Activated CD4-positive, alpha-beta T cell treated with anti-CD3 and anti-CD28 coated beads, Interleukin-2, amount 50 U/mL, for 24 hours (primary cell): ENCODE measurements at regions not wholly inside any gene's neighbourhood (a gene's known extent, or its start where the extent isn't known, plus 50 kb on each side); places are given as distances from the start of the nearest gene placed in this dataset.

Experiments
- DNase-seq, 2 donors: peaks; one replicate each; pipeline ENCODE4 v3.0.0-alpha.2; 2020; ENCODE audit warnings: low read depth in 1 of 2, low spot score in 1 of 2

DNA sequence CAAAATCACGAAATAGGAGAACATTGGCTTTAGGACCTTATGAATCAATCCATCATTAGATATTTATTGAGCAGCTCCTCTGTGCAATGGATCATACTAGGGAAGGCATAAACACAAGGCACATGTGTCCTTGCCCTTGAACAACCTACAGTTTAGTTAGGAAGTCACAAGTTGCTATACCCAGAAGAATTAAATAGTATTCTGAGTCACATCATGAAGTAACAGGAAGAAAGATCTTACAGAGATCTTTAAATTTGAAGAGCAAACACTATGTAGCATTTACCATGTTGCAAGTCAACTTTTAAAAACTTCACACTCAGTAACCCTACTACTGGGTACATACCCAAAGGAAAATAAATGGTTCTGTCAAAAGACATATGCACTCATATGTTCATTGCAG, 355.2 kb upstream of the SLC14A2 start:
- no peak for DNase-seq

DNA sequence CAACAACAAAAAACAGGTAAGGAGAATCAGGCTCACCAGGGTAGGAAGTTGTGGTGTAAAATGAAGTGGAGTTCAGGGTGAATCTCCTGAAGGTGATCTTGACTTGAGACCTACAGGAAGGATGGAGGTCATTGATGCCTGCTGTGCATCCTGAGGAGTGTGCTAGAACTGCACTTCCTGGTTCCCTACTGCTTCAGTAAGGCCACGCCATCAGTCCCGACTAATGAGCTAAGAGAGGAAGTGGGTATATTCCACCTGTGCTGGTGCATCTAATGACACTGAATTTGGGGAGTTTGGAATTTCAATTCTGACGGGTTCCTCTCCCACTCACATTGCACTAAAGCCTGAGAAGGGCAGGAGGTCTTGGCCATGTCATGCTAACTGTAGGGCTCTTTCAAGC, 349.3 kb upstream of the SLC14A2 start:
- no peak for DNase-seq

DNA sequence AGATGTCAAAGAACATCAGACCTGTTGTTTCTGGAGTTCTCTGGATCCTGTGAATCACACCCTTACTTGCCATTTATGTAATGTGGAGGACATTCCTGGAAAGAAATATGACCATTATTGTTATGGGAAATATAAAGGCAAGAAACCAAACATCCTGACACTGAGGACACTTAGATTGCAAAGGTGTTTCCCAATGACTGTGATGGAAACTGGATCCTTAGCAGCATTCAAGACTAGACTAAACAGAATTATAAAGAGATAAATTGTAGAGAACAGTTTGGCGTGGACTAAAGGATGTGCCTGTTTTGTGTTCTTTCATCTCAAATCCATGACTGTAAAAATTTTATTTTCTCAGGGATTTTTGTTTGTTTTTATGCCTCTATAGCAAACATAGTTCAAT, 347.7 kb upstream of the SLC14A2 start:
- no peak for DNase-seq

DNA sequence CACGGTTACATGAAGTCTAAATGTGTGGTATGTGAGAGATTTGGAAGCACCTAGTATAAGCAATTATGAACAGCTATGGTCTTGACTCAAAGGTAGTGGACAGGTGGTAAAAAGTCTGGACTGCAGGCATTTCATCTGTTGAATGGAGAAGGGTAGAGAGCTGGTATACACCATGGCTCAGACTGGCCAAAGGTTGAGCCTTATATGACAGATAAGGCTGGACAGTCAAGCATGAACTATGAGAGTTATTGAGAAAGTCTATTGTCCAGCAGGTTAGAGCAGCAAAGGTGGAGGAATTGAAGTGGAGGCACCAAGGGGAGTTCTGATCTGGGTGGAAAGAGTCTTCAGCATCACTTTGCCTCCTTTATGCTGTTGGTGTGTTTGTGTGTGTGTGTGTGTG, 346.7 kb upstream of the SLC14A2 start:
- DNase-seq: no peak

DNA sequence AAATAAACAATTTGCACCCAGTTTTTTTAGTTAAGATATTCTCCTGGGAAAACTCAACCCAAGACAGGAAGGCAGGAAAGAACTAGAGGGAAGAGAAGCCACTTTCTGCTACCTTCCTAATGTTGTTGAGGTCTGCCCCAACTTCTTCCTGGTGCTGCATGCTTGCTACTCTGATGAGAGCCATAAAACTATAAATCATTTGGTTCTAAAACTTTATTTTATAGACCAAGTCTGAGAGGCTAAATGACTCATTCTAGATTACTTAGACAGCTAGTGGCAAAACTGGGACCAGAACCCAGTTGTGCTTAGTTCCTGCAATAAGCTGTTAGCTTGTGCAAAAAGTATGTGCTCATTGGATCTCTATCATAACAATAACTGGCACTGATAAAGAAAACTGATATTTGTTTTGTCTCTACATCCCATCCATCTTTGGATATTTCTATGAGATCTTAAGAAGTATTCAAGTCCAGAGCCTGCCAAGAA, 344.9 kb upstream of the SLC14A2 start:
- DNase-seq: no peak

DNA sequence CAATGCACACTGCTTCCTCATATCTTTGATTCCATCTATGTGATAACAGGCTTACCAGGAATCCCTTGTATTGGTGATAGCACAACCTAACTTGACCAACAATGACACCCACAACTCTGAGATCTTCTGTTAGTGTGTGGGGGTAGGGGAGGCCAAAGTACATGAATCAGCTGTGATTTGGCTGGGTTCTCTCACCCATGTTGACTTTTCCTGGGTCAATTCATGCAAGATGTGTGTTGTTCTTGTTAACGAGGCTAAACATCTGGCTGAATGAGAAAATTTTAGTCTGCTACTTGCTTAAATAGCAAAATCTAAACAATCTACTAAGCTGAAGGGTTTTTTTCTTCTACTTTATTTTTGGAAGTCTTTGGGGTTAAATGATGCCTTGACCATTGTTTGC, 341.2 kb upstream of the SLC14A2 start:
- no peak for DNase-seq

DNA sequence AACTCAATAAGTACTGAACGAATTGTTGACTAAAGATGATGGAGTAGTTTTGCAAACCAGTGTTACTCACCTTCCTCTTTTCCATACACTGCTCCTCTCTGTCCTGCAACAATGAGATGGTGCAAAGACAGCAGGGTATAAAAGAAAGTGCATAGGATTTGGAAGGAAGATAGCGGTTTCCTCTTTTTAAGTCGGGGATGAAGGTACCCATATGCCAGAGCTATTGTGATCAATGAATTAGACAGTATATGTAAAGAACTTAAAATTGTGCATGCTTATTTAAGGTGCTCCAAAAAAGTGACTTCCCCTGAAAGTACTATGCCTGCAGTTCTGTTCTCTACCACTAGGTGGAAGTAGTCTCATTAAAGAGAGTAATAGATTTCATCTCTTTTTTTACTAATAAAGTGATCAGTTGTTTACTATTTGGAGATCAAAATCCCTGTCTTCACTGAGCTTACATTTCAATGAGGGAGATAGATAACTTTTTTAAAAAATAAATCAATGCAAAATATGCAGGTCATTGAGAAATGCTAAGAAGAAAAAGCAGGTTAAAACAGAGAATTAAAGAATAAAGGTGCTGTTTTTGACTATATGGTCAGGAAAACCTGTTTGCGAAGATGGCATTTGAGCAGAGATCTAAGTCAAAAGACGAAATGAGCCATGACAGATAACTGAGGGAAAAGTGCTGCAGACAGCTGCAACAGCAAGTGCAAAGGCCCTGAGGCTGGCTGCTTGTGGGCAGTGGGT, 339.7 kb upstream of the SLC14A2 start:
- DNase-seq: peak in 1 of 2 donors; percentile 16

DNA sequence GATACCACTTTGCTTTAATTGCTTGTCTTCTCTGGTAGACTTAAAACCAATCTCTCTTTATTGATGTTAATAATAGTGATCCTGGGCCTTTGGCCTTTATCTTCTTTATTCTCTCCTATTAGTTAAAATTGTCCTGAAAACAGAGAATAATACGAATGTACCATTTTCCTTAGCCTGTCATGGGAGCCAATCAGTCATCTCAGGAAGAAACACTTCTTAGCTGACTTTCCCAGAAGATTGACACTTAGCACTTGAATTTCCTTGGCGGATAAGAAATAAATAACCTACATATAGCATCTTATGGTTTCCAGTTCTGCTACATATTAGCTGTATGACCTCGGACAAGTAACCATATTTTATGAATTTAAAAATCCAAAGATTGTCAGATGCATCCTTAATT, 338.4 kb upstream of the SLC14A2 start:
- DNase-seq: no peak

DNA sequence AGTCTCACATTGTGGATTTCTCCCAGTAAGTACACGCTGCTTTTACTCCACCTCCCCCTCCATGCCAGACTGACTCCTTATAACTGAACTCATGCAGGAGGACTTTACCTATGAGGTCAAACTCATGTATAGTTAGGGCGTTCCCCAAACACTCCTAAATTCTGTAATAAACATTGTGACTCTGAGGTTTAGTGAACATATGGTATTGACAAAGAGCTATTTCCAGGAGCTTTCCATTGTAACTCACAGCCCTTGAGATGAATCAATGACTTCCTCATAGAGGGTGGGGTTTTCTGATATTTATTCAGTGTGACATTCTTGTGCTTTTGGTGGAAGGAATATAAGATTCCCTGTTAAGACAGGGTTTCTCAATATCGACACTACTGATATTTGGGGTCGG, 337.4 kb upstream of the SLC14A2 start:
- no peak for DNase-seq

DNA sequence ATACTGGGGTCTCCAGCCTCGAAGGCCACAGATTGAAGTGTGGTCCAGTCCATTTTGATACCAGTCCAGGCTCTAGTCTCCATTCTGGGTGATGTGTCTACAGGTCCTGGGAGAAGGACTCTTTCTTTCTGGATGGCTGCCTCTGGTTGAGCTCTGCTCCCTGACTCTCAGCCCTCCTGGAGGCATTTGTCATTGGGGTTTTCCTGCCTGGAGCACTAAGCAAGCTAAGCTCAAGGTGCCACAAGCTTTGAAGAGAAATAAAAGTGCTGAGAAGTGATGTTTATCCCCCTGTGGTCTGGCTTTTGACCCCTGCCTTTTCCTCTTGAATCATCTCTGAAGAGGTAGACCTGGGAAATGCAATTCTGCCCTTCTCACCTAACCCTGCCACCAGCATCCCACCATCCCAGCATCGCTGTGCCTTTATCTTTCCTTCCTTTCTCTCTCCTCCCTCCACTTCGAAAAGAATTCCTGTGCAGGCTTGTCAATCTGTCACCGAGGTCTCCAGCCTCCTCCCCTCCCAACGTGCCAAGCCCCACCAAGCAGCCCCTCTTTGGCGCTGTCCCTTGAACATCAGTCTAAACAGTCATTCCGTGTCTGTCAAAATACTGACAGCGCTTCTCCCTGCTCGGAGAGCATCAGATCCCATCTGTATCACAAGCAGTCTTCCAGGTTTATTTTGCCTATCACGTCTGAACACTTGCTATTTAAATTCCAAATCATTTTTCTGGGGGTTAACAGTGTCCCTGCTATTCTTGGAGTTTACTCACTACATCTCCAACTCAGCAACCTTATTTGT, 334.6 kb upstream of the SLC14A2 start:
- no peak for DNase-seq

DNA sequence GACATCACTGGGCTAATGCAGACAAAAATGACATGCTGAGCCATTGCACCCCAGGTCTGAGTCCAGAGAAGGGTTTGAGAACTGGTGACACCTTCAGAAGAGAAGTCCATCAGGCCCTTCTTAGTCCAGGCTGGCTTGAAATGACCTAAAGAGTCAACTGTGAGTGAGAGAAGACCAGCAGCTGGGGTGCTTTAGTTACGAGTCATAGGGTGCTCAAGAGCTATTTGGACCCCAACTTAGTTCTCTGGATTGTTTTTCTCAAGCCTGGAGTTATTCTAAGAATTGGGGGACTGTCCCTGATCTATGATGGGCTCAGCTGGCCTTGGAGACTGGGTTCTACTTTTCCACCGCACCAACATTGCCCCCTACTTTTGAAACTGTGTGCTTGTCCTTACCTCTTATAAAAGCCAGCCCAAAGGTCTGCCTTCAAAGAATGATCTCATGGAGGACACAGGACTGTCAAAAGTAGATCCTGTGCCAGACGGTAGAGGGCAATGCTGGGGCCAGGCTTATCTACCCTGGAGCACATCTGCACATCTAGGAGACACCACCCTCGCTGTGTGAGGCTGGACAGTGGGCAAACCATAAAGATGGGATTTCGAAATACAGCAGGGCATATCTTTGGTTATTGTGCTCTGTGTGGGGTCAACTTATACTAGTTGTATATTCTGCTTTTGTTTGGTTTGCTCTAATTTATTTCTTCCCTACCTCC, 333.0 kb upstream of the SLC14A2 start:
- DNase-seq: no peak

DNA sequence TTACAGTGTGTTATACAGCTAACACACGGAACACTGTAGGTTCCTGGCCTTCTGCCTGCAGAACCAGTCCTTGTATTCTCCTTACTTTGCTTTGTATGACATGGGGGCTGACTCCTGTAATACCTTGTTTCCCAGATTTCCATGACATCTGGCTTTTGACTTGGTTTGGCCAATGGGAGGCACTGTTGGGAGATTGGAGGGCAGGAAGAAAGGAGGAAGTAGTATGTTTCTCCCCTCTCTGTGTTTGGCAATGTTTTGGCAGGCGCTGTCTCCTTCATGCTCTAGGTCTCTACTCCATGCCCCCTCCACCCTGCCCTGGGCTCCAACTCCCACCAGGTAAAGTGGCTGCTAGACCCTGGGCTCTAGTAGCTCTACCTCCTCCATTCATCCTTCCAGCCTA, 331.1 kb upstream of the SLC14A2 start:
- DNase-seq: no peak

DNA sequence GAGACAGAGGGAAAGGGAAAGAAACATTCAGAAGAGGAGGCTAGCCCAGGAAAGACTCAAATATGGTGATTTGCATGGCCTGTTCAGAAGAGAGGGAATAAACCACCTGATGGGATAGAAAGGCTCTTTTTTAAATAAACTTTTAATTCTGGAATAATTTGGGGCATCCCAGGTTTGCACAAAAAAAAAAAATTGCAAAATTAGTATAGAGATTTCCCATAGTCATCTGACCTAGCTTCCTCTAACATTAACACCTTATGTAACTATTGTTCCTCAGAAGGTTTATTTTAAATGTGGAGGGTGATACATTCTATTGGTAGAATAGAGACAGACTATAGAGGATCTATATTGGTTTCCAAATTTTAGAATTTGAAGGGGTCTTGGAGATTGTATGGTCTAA, 330.4 kb upstream of the SLC14A2 start:
- no peak for DNase-seq

DNA sequence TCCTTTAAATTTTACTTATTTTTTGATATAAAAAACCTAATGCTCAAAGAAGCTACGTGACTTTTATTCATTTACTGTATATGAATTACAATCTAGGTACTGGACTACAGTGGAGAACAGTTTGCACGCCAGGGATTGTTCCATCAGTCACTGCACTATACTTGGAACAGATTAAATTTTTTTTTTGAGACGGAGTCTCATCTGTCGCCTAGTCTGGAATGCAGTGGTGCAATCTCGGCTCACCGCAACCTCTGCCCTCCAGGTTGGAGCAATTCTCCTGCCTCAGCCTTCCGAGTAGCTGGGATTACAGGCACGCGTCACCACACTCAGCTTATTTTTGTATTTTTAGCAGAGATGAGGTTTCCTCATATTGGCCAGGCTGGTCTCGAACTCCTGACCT, 330.0 kb upstream of the SLC14A2 start:
- no peak for DNase-seq

DNA sequence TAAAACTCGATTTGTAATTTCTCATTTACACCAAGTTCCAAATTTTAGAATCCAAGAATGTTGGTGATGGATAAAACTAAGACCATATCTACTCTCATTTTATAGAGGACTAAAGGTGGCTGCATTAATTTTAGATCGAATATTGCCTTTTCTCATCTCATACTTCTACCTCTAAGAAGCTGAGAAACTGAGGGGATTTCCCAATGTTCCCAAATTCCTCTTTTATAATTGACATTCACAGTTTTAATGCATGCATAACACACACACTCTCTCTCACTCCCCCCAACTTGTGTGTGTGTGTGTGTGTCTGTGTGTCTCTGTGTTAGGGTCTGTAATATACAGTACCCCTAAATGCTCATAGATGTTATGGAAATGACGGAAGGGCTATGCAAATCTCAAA, 328.8 kb upstream of the SLC14A2 start:
- no peak for DNase-seq

DNA sequence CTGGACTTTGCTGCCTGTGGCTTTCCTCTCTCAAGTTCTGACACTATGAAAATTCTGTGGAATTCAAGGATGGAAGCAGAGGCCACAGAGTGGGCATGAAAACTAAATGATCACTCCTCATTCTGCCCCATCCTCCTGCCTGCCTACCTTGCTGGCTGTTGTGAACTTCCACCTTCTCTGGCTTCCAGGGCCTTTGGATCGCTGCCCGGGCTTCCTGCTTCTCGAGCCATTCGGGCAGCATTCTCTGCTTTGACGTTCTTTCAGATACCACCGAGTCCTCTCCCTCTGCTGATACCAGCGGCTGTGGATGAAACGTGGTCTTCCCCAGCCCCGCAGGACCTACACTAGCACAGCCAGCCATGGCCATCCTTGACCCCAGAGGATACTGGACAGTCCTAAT, 327.7 kb upstream of the SLC14A2 start:
- no peak for DNase-seq

DNA sequence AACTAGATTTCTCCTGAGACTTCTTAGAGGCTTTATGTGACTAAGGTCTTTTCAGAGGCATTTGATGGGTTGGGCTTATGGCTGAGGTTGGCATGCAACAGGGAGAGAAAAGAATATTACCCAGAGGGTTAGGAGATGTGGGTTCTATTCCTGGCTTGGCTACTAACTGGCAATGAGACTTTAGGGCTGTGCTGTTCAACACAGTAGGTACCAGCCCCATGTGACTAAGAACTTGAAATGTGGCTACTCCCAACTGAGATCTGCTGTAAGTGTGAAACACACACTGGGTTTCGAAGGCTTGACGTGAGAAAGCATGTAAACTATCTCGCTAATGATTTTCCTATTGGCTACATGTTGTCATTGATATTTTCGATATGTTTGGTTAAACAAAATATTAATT, 324.9 kb upstream of the SLC14A2 start:
- DNase-seq: no peak

DNA sequence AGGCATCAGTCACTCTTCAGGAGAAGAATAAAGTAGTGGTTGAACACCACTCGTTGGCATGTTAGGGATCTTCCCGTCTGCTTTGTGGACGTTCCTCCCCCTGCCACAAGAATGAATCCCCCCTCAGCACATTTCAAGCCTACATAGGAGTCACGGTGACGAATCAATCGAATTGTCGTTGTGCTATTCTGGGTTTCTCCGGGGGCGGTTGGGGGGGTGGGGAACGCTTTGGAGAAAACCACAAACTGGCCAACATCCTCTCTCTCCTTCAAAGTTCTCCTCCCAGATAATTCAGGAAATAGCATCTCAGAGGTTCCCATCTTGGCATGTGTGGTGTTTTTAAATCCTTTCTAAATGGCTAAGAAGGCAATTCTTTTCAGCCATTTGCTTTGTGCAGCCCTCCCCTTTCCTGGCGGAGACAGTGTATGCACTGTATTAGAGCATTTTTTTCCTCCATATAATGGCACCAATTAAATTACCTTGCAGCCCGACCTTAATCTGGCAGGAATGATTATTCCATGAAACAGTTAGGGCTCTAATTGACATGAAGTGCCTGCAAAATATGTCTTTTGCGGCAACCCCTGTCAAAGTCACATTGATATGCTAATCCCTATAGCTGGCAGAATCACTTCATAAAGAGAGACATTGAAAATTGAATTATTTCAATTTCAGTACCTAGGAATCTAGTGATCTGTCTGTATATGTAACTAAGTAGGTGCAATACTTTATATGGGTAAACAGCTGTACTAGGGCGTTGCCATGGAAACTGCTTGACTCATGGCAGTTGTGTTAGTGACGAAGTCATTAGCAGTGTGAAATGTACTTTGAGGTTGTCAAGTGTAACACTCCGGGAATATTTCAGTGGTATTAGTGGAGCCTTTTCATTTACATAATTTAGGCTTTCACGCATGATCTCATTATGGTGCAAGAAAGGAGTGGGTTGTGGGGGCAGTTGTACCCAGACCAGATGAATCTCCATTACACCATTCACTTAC, 323.4 kb upstream of the SLC14A2 start:
- DNase-seq: no peak

DNA sequence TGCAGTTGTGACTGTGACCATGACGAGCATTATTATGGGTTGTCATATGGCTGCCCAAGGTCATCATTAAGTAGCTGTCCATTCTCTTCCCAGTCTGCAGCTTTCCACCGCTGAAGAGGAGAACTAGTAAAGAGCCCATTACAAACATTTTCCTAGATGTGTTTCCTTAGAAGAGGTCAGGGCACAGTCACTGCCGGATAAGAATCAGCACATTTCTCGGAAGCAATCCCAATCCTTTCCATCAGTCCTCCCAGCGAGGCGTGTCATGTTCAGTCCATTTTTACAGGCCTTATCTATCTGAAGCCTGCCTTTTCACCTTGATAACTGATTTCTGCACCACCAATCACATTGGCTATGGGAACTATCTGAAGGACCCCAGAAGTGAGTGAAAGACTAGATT, 319.9 kb upstream of the SLC14A2 start:
- no peak for DNase-seq

DNA sequence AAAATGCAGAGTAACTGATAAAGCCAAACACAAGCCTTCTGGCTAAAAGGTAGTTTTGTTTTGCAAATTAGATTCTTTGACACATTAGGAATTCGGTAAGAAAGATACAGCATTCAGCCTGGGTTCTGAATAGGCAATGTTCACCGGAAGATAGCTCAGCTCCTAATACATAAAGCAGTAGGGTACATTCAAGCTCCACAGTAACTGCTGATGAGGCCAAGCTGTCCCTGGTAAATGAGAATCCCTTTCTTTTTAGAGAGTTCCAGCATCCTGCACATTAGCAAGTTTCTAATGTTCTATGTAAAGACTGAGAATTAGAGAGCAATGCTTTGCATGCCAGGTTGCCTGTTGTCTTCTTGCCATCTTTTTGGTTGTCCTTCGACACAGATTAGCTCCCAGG, 316.3 kb upstream of the SLC14A2 start:
- no peak for DNase-seq

DNA sequence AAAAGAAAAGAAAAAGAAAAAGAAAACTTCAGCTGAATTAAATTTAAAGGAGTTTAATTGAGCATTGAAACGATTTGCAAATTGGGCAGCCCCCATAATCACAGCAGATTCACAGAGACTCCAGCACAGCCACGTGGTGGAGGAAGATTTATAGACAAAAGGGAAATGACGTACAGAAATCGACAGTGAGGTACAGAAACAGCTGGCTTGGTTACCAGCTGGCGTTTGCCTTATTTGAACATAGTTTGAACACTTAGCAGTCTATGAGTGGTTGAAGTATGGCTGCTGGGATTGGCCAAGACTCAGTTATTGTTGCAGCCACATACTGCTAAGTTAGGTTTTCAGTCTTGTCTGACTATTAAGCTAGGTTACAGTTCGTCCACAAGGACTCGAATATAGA, 312.2 kb upstream of the SLC14A2 start:
- no peak for DNase-seq
